Ramos (cell line): ENCODE measurements at regions not wholly inside any gene's neighbourhood (a gene's known extent, or its start where the extent isn't known, plus 50 kb on each side); places are given as distances from the start of the nearest gene placed in this dataset.

Source experiments
- in situ Hi-C: fragments of 300-500 bp; cut with MboI; formaldehyde crosslinking; loops from one replicate; pipeline ENCODE4 v1.14.3; 2022; ENCODE audit warnings: low sequenced_read_pairs; ENCODE audit not compliant: unreplicated experiment

- in situ Hi-C loops: no loop called here
These were observed 63.5 kb upstream of the WDR17 start for GRCh38 chr4:176002007-176002613.

- in situ Hi-C loops: no loop called here
These were observed 59.9 kb upstream of the WDR17 start for GRCh38 chr4:176005766-176006165.

GRCh38 chr4:176009254-176009653 is 56.4 kb upstream of the WDR17 start:
- in situ Hi-C loops: no loop called here

GRCh38 chr4:176011529-176011928 is 54.1 kb upstream of the WDR17 start:
- in situ Hi-C loops: no loop called here

DNA sequence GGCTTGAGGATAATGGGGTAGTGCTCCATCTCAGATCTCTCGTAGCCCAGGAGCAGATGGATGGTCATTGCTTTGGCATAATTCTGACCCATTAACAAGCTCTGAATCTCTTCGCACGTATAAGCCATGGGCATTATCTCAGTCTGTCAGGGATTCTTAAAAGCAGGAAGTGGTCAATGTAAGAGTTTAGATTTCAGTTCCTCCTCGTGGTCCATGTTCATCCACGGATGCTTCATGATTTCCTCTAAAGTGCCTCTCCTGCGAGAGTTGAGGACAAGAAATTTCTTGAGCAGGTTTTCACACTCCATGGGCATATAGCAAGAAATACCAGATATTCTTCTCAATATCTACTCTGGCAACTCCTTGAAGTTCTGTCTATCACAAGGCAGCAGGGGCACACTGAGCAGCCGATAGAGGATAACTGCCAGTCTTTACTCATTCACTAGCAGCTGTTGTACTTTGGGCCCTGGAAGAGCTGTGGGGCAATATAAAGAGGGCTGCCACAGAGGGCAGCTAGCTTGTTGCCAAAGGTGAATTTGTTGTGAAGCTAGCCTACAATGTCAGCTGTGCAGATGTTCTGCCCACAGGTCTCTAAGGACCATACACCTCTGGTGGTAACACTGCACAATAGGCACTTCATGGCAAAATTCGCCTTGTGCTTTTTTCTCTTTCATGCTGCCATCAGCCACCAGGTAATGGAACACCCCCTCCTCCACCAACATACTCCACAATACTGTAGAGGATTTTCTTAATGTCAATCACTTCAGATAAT is 52.0 kb upstream of the WDR17 start:
- in situ Hi-C loops: no loop called here

GRCh38 chr4:176014583-176015108 is 51.0 kb upstream of the WDR17 start:
- in situ Hi-C loops: no loop called here
